Neural cell (in vitro differentiated cells): ENCODE measurements at regions not wholly inside any gene's neighbourhood (a gene's known extent, or its start where the extent isn't known, plus 50 kb on each side); places are given as distances from the start of the nearest gene placed in this dataset.

ENCODE experiments used
- H2AFZ ChIP-seq: fragments of 200-600, 300-800 bp; sonication (generic), shearing (Covaris generic); 2 replicates; pipeline ENCODE4 v1.6.0; 2014; ENCODE audit warnings: low read depth, mild to moderate bottlenecking, antibody characterized with exemption, low read length, moderate library complexity
- H3F3A ChIP-seq: fragments of 200-600 bp; shearing (Covaris generic); 2 replicates; pipeline ENCODE4 v1.6.1; 2016; ENCODE audit warnings: mild to moderate bottlenecking, moderate library complexity, mixed read lengths, antibody characterized with exemption, low read length; ENCODE audit not compliant: insufficient read depth, poor library complexity, severe bottlenecking
- H3K27ac ChIP-seq: fragments of 200-600, 300-800 bp; sonication (generic), shearing (Covaris generic); 2 replicates; pipeline ENCODE4 v1.5.1; 2014; ENCODE audit warnings: mild to moderate bottlenecking, low read length, moderate library complexity
- H3K27me3 ChIP-seq: fragments of 300-800, 200-600 bp; sonication (generic), shearing (Covaris generic); 2 replicates; pipeline ENCODE4 v1.6.0; 2014; ENCODE audit warnings: mild to moderate bottlenecking, low read depth, low read length, moderate library complexity; ENCODE audit not compliant: insufficient read depth
- H3K36me3 ChIP-seq: fragments of 300-800, 200-600 bp; sonication (generic), shearing (Covaris generic); 2 replicates; pipeline ENCODE4 v1.5.1; 2014; ENCODE audit warnings: mild to moderate bottlenecking, antibody characterized with exemption, low read length, moderate library complexity; ENCODE audit not compliant: insufficient read depth
- H3K4me2 ChIP-seq: fragments of 300-800, 200-600 bp; sonication (generic), shearing (Covaris generic); 2 replicates; pipeline ENCODE4 v1.6.0; 2014; ENCODE audit warnings: mild to moderate bottlenecking, low read length
- H3K4me3 ChIP-seq: fragments of 300-800, 200-600 bp; sonication (generic), shearing (Covaris generic); 2 replicates; pipeline ENCODE4 v1.5.1; 2014; ENCODE audit warnings: mild to moderate bottlenecking, low read length, moderate library complexity
- H3K79me2 ChIP-seq: fragments of 200-600 bp; shearing (Covaris generic); replicated peaks from 2 replicates; pipeline ENCODE4 v1.6.0; 2014; ENCODE audit warnings: mild to moderate bottlenecking, low read length, moderate library complexity; ENCODE audit not compliant: insufficient read depth
- H3K9ac ChIP-seq: fragments of 300-800, 200-600 bp; sonication (generic), shearing (Covaris generic); 2 replicates; pipeline ENCODE4 v1.6.1; 2016; ENCODE audit warnings: mild to moderate bottlenecking, low read length, mixed read lengths
- H3K9me2 ChIP-seq: fragments of 200-600 bp; shearing (Covaris generic); 2 replicates; pipeline ENCODE4 v1.6.1; 2016; ENCODE audit warnings: mild to moderate bottlenecking, low read length, mixed read lengths; ENCODE audit not compliant: insufficient read depth
- H3K9me3 ChIP-seq: fragments of 200-600, 300-800 bp; sonication (generic), shearing (Covaris generic); 2 replicates; pipeline ENCODE4 v1.6.1; 2016; ENCODE audit warnings: mild to moderate bottlenecking, mixed run types, low read length, moderate library complexity, mixed read lengths
- H4K20me1 ChIP-seq: fragments of 200-600 bp; shearing (Covaris generic); 2 replicates; pipeline ENCODE4 v1.6.1; 2016; ENCODE audit warnings: mild to moderate bottlenecking, mixed run types; ENCODE audit not compliant: insufficient read depth
- EP300 ChIP-seq: fragments of 450-650 bp; conservative IDR thresholded peaks from 2 replicates; pipeline ENCODE4 v1.6.1; 2014; ENCODE audit warnings: antibody characterized with exemption, mild to moderate bottlenecking, moderate library complexity; ENCODE audit not compliant: poor library complexity, severe bottlenecking
- EZH2 ChIP-seq: fragments of 200-600, 300-800 bp; shearing (Covaris generic), sonication (generic); IDR thresholded peaks from 2 replicates; pipeline ENCODE4 v1.6.1; 2014; ENCODE audit warnings: antibody characterized with exemption, low read length, borderline replicate concordance, mild to moderate bottlenecking; ENCODE audit not compliant: insufficient read depth, poor library complexity, severe bottlenecking
- MXI1 ChIP-seq: fragments of 450-650 bp; conservative IDR thresholded peaks from 2 replicates; pipeline ENCODE4 v1.6.1; 2014; ENCODE audit warnings: antibody characterized with exemption, mild to moderate bottlenecking; ENCODE audit not compliant: poor library complexity, severe bottlenecking
- POLR2AphosphoS5 ChIP-seq: IDR thresholded peaks from 2 replicates; pipeline ENCODE4 v1.6.1; 2012
- RAD21 ChIP-seq: fragments of 450-650 bp; conservative IDR thresholded peaks from 2 replicates; pipeline ENCODE4 v1.6.1; 2014; ENCODE audit warnings: antibody characterized with exemption, mild to moderate bottlenecking, moderate library complexity
- SMC3 ChIP-seq: fragments of 450-650 bp; conservative IDR thresholded peaks from 2 replicates; pipeline ENCODE4 v1.6.1; 2014; ENCODE audit warnings: antibody characterized with exemption, mild to moderate bottlenecking, moderate library complexity; ENCODE audit not compliant: poor library complexity
- TAF1 ChIP-seq: IDR thresholded peaks from 2 replicates; pipeline ENCODE4 v1.6.1; 2012; ENCODE audit warnings: low read depth
- TF ChIP-seq, protein P1 (sequence below): IDR thresholded peaks from 2 replicates; pipeline ENCODE4 v1.6.1; 2012; ENCODE audit warnings: borderline replicate concordance
- TF ChIP-seq, protein P2 (sequence below): fragments of 450-650 bp; IDR thresholded peaks from 2 replicates; pipeline ENCODE4 v1.5.1; 2014; ENCODE audit warnings: antibody characterized with exemption, mild to moderate bottlenecking, moderate library complexity; ENCODE audit not compliant: poor library complexity, severe bottlenecking

DNA sequence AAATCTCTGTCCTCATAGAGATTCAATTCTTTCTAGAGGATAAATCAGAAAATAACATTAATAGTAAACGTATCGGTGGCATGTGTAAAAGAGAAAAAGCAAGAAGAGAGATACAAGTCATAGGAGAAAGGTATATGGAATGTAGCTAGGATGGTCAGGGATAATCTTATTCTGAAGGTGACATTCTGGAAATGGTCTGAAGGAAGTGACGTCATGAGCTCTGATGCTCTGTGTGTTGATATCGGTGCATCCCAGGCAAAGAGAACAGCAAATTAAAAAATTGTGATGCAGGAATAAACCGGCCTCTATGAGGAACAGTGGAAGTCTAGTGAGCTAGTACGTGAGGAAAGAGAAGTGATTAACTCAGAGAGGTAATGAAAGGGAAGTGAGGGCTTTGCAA, 1215.8 kb downstream of the CNTNAP5 start:
- Histone ChIP-seq H3K9ac (no peak overlapping the region), H4K20me1 (no peaks in the 10 kb centered on the region), H3K9me2 (no peaks in the 10 kb centered on the region), H3K79me2 (no peaks in the 10 kb centered on the region), H2AFZ (no peak overlapping the region), H3K27ac (no peak overlapping the region), H3K27me3 (no peaks in the 10 kb centered on the region), H3K9me3 (no peaks in the 10 kb centered on the region), H3K4me2 (no peak overlapping the region), H3K36me3 (no peaks in the 10 kb centered on the region), H3F3A (no peaks in the 10 kb centered on the region), H3K4me3 (no peak overlapping the region)
- TF ChIP-seq, protein P1, sequence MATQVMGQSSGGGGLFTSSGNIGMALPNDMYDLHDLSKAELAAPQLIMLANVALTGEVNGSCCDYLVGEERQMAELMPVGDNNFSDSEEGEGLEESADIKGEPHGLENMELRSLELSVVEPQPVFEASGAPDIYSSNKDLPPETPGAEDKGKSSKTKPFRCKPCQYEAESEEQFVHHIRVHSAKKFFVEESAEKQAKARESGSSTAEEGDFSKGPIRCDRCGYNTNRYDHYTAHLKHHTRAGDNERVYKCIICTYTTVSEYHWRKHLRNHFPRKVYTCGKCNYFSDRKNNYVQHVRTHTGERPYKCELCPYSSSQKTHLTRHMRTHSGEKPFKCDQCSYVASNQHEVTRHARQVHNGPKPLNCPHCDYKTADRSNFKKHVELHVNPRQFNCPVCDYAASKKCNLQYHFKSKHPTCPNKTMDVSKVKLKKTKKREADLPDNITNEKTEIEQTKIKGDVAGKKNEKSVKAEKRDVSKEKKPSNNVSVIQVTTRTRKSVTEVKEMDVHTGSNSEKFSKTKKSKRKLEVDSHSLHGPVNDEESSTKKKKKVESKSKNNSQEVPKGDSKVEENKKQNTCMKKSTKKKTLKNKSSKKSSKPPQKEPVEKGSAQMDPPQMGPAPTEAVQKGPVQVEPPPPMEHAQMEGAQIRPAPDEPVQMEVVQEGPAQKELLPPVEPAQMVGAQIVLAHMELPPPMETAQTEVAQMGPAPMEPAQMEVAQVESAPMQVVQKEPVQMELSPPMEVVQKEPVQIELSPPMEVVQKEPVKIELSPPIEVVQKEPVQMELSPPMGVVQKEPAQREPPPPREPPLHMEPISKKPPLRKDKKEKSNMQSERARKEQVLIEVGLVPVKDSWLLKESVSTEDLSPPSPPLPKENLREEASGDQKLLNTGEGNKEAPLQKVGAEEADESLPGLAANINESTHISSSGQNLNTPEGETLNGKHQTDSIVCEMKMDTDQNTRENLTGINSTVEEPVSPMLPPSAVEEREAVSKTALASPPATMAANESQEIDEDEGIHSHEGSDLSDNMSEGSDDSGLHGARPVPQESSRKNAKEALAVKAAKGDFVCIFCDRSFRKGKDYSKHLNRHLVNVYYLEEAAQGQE, result no peak
- TF ChIP-seq POLR2AphosphoS5 (no peak), SMC3 (no peak), MXI1 (no peak), TAF1 (no peak), EZH2 (no peak), RAD21 (no peak), EP300 (no peak)
- TF ChIP-seq, protein P2, sequence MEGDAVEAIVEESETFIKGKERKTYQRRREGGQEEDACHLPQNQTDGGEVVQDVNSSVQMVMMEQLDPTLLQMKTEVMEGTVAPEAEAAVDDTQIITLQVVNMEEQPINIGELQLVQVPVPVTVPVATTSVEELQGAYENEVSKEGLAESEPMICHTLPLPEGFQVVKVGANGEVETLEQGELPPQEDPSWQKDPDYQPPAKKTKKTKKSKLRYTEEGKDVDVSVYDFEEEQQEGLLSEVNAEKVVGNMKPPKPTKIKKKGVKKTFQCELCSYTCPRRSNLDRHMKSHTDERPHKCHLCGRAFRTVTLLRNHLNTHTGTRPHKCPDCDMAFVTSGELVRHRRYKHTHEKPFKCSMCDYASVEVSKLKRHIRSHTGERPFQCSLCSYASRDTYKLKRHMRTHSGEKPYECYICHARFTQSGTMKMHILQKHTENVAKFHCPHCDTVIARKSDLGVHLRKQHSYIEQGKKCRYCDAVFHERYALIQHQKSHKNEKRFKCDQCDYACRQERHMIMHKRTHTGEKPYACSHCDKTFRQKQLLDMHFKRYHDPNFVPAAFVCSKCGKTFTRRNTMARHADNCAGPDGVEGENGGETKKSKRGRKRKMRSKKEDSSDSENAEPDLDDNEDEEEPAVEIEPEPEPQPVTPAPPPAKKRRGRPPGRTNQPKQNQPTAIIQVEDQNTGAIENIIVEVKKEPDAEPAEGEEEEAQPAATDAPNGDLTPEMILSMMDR, result no peak

DNA sequence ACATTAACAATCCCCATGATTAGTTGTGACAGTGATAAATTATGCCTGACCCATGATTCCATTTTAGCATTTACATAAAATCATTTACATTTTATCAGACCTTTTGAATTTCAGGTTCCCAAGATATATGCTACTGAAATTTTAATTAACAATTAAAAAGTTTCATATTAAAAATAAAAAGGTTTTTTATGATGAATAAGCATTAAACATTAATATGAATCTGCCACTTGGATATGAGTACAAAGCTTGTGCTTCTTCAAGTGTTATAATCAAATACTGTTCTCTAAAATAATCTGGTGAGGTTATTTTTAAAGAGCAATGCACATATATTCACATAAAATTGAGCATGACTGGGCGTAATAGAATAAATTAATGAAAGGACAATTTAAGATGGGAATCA, 1218.0 kb downstream of the CNTNAP5 start:
- Histone ChIP-seq H3K27me3 (no peaks in the 10 kb centered on the region), H3K4me3 (no peak overlapping the region), H3K4me2 (no peak overlapping the region), H3K9ac (no peak overlapping the region), H3K27ac (no peak overlapping the region), H3K36me3 (no peaks in the 10 kb centered on the region), H3K79me2 (no peaks in the 10 kb centered on the region), H3K9me2 (no peaks in the 10 kb centered on the region), H4K20me1 (no peaks in the 10 kb centered on the region), H3K9me3 (no peaks in the 10 kb centered on the region), H3F3A (no peaks in the 10 kb centered on the region), H2AFZ (no peak overlapping the region)
- TF ChIP-seq, protein P2, result no peak
- TF ChIP-seq RAD21 (no peak), SMC3 (no peak), EP300 (no peak), TAF1 (no peak), MXI1 (no peak), EZH2 (no peak), POLR2AphosphoS5 (no peak)
- TF ChIP-seq, protein P1, result no peak
